ENCODE measurements at regions not wholly inside any gene's neighbourhood (a gene's known extent, or its start where the extent isn't known, plus 50 kb on each side); places are given as distances from the start of the nearest gene placed in this dataset.

- H2BK120ac ChIP-seq (ENCODE audit: low read depth, low read length, poor library complexity, severe bottlenecking) = no peak overlapping the region
- no peak overlapping the region for H2BK15ac ChIP-seq (ENCODE audit: low read depth, low read length)
- Mint-ChIP-seq H3K4me1 (peaks cover 0 to under 1% of the 10 kb centered on the region in 2 experiments; a peak in 1 of 4 replicates), H3K4me3 (no peak overlapping the region), H3K9me3 (peaks cover 0 to 4% of the 10 kb centered on the region in 2 experiments; a peak in 1 of 5 replicates), H3K27me3 (ENCODE audit: low read depth) (no peaks in the 10 kb centered on the region), H3K27ac (no peak overlapping the region), H3K36me3 (ENCODE audit: insufficient read depth in 1 of 3, low read depth in 3 of 3) (no peaks in the 10 kb centered on the region)
- no peak overlapping the region for H2AK5ac ChIP-seq (ENCODE audit: insufficient read length, low read length)
- H2BK12ac ChIP-seq (ENCODE audit: insufficient read length, low read depth, low read length) = no peak overlapping the region
- no peak for DNase-seq
- H3K27me3 ChIP-seq (ENCODE audit: insufficient read depth, low read length) = no peaks in the 10 kb centered on the region
- no peak overlapping the region for H3K14ac ChIP-seq (ENCODE audit: insufficient read depth, low read length)
- TF ChIP-seq, protein P1, sequence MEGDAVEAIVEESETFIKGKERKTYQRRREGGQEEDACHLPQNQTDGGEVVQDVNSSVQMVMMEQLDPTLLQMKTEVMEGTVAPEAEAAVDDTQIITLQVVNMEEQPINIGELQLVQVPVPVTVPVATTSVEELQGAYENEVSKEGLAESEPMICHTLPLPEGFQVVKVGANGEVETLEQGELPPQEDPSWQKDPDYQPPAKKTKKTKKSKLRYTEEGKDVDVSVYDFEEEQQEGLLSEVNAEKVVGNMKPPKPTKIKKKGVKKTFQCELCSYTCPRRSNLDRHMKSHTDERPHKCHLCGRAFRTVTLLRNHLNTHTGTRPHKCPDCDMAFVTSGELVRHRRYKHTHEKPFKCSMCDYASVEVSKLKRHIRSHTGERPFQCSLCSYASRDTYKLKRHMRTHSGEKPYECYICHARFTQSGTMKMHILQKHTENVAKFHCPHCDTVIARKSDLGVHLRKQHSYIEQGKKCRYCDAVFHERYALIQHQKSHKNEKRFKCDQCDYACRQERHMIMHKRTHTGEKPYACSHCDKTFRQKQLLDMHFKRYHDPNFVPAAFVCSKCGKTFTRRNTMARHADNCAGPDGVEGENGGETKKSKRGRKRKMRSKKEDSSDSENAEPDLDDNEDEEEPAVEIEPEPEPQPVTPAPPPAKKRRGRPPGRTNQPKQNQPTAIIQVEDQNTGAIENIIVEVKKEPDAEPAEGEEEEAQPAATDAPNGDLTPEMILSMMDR (conservative IDR thresholded peaks at IDR 0.05) = no peak
- H4K8ac ChIP-seq (replicated peaks; ENCODE audit: insufficient read length, low read depth, low read length) = no peak overlapping the region
- no peak overlapping the region for H3K23ac ChIP-seq (ENCODE audit: insufficient read length, low read depth, low read length)
- H3K79me2 ChIP-seq (ENCODE audit: insufficient read depth, low read length) = no peaks in the 10 kb centered on the region
- no peaks in the 10 kb centered on the region for H3K4me1 ChIP-seq (ENCODE audit: insufficient read depth, low read length)
- no peaks in the 10 kb centered on the region for H3K9me3 ChIP-seq (ENCODE audit: control insufficient read depth, low read depth, low read length)
- H2BK20ac ChIP-seq (ENCODE audit: low read depth, low read length, poor library complexity, severe bottlenecking) = no peak overlapping the region
- WGBS (ENCODE audit: extremely low coverage, insufficient read length, low lambda C conversion rate) = no CpG with 5 or more reads among the region's 11 CpGs
- H3K56ac ChIP-seq (ENCODE audit: insufficient read length, low read depth, low read length) = no peak overlapping the region
- no peaks in the 10 kb centered on the region for H3K79me1 ChIP-seq (ENCODE audit: insufficient read depth, low read depth, low read length, poor library complexity, severe bottlenecking)
- H3K27ac ChIP-seq (ENCODE audit: insufficient read length, low read depth, low read length) = no peak overlapping the region
- no peak overlapping the region for H3K4ac ChIP-seq (ENCODE audit: low read depth, low read length)
- H4K20me1 ChIP-seq (ENCODE audit: control insufficient read depth, insufficient read depth, insufficient read length) = no peaks in the 10 kb centered on the region
- H3K9ac ChIP-seq (ENCODE audit: extremely low read depth, insufficient read length, low read length) = no peak overlapping the region
- no peak overlapping the region for H2BK5ac ChIP-seq (ENCODE audit: insufficient read length, low read length)
- H2AFZ ChIP-seq (ENCODE audit: low read length) = no peak overlapping the region
- no peak overlapping the region for H3T11ph ChIP-seq (ENCODE audit: low read length)
- no peaks in the 10 kb centered on the region for H3K23me2 ChIP-seq (ENCODE audit: insufficient read length, low read depth, low read length, poor library complexity, severe bottlenecking)
- no peak overlapping the region for H4K91ac ChIP-seq (ENCODE audit: insufficient read length, low read depth, low read length)
- H4K5ac ChIP-seq (ENCODE audit: insufficient read length, low read depth, low read length) = no peak overlapping the region
- no peak overlapping the region for H3K18ac ChIP-seq (ENCODE audit: insufficient read length, low read depth, low read length)
- H3K4me2 ChIP-seq (ENCODE audit: insufficient read depth, insufficient read length, low read length) = no peak overlapping the region
Observed at GRCh38 chr3:102904629-102905028, 469.8 kb downstream of the ZPLD1 start.
